ENCODE measurements at regions not wholly inside any gene's neighbourhood (a gene's known extent, or its start where the extent isn't known, plus 50 kb on each side); places are given as distances from the start of the nearest gene placed in this dataset.

DNA sequence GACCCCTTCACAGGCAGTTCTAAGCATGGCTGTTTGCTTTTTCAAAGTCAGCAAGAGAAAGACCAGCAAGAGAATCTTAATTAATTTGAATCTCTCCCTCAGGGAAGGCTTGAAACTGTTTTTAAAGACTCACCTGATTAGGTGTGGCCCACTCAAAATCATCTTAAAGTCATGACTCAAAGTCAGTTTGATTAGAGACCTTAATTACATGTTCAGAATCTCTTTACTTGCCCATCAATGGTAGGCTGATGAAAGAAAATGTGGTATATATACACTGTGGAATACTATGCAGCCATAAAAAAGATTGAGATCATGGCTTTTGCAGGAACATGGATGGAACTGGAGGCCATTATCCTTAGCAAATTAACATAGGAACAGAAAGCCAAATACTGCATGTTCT lies 247.5 kb upstream of the PRKX start:
- TF ChIP-seq, protein P1, sequence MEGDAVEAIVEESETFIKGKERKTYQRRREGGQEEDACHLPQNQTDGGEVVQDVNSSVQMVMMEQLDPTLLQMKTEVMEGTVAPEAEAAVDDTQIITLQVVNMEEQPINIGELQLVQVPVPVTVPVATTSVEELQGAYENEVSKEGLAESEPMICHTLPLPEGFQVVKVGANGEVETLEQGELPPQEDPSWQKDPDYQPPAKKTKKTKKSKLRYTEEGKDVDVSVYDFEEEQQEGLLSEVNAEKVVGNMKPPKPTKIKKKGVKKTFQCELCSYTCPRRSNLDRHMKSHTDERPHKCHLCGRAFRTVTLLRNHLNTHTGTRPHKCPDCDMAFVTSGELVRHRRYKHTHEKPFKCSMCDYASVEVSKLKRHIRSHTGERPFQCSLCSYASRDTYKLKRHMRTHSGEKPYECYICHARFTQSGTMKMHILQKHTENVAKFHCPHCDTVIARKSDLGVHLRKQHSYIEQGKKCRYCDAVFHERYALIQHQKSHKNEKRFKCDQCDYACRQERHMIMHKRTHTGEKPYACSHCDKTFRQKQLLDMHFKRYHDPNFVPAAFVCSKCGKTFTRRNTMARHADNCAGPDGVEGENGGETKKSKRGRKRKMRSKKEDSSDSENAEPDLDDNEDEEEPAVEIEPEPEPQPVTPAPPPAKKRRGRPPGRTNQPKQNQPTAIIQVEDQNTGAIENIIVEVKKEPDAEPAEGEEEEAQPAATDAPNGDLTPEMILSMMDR (conservative IDR thresholded peaks at IDR 0.05; ENCODE audit: low read depth in 2 of 2), result no peak
- TF ChIP-seq, protein P2, sequence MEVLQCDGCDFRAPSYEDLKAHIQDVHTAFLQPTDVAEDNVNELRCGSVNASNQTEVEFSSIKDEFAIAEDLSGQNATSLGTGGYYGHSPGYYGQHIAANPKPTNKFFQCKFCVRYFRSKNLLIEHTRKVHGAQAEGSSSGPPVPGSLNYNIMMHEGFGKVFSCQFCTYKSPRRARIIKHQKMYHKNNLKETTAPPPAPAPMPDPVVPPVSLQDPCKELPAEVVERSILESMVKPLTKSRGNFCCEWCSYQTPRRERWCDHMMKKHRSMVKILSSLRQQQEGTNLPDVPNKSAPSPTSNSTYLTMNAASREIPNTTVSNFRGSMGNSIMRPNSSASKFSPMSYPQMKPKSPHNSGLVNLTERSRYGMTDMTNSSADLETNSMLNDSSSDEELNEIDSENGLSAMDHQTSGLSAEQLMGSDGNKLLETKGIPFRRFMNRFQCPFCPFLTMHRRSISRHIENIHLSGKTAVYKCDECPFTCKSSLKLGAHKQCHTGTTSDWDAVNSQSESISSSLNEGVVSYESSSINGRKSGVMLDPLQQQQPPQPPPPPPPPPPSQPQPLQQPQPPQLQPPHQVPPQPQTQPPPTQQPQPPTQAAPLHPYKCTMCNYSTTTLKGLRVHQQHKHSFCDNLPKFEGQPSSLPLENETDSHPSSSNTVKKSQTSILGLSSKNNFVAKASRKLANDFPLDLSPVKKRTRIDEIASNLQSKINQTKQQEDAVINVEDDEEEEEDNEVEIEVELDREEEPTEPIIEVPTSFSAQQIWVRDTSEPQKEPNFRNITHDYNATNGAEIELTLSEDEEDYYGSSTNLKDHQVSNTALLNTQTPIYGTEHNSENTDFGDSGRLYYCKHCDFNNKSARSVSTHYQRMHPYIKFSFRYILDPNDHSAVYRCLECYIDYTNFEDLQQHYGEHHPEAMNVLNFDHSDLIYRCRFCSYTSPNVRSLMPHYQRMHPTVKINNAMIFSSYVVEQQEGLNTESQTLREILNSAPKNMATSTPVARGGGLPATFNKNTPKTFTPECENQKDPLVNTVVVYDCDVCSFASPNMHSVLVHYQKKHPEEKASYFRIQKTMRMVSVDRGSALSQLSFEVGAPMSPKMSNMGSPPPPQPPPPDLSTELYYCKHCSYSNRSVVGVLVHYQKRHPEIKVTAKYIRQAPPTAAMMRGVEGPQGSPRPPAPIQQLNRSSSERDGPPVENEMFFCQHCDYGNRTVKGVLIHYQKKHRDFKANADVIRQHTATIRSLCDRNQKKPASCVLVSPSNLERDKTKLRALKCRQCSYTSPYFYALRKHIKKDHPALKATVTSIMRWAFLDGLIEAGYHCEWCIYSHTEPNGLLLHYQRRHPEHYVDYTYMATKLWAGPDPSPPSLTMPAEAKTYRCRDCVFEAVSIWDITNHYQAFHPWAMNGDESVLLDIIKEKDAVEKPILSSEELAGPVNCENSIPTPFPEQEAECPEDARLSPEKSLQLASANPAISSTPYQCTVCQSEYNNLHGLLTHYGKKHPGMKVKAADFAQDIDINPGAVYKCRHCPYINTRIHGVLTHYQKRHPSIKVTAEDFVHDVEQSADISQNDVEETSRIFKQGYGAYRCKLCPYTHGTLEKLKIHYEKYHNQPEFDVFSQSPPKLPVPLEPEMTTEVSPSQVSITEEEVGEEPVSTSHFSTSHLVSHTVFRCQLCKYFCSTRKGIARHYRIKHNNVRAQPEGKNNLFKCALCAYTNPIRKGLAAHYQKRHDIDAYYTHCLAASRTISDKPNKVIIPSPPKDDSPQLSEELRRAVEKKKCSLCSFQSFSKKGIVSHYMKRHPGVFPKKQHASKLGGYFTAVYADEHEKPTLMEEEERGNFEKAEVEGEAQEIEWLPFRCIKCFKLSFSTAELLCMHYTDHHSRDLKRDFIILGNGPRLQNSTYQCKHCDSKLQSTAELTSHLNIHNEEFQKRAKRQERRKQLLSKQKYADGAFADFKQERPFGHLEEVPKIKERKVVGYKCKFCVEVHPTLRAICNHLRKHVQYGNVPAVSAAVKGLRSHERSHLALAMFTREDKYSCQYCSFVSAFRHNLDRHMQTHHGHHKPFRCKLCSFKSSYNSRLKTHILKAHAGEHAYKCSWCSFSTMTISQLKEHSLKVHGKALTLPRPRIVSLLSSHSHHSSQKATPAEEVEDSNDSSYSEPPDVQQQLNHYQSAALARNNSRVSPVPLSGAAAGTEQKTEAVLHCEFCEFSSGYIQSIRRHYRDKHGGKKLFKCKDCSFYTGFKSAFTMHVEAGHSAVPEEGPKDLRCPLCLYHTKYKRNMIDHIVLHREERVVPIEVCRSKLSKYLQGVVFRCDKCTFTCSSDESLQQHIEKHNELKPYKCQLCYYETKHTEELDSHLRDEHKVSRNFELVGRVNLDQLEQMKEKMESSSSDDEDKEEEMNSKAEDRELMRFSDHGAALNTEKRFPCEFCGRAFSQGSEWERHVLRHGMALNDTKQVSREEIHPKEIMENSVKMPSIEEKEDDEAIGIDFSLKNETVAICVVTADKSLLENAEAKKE (CRISPR knock-in tag; IDR thresholded peaks at IDR 0.05), result no peak
- TF ChIP-seq, protein P3, sequence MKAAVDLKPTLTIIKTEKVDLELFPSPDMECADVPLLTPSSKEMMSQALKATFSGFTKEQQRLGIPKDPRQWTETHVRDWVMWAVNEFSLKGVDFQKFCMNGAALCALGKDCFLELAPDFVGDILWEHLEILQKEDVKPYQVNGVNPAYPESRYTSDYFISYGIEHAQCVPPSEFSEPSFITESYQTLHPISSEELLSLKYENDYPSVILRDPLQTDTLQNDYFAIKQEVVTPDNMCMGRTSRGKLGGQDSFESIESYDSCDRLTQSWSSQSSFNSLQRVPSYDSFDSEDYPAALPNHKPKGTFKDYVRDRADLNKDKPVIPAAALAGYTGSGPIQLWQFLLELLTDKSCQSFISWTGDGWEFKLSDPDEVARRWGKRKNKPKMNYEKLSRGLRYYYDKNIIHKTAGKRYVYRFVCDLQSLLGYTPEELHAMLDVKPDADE (IDR thresholded peaks at IDR 0.05), result no peak
- TF ChIP-seq EZH2phosphoT487 (IDR thresholded peaks at IDR 0.05; ENCODE audit: unreplicated experiment) (no peak), EZH2 (IDR thresholded peaks at IDR 0.05; ENCODE audit: low read depth, unreplicated experiment) (no peak), POLR2AphosphoS5 (IDR thresholded peaks at IDR 0.05; ENCODE audit: low read depth) (no peak), ZNF114 (CRISPR knock-in tag; IDR thresholded peaks at IDR 0.05) (no peak), JUNB (IDR thresholded peaks at IDR 0.05; ENCODE audit: unreplicated experiment) (no peak), NANOG (IDR thresholded peaks at IDR 0.05; ENCODE audit: borderline replicate concordance) (no peak), ZNF331 (CRISPR knock-in tag; IDR thresholded peaks at IDR 0.05; ENCODE audit: low read depth) (no peak), CREB1 (CRISPR knock-in tag; IDR thresholded peaks at IDR 0.05; ENCODE audit: low read depth) (no peak), STAT1 (IDR thresholded peaks at IDR 0.05; ENCODE audit: unreplicated experiment) (no peak)
- TF ChIP-seq, protein P4, sequence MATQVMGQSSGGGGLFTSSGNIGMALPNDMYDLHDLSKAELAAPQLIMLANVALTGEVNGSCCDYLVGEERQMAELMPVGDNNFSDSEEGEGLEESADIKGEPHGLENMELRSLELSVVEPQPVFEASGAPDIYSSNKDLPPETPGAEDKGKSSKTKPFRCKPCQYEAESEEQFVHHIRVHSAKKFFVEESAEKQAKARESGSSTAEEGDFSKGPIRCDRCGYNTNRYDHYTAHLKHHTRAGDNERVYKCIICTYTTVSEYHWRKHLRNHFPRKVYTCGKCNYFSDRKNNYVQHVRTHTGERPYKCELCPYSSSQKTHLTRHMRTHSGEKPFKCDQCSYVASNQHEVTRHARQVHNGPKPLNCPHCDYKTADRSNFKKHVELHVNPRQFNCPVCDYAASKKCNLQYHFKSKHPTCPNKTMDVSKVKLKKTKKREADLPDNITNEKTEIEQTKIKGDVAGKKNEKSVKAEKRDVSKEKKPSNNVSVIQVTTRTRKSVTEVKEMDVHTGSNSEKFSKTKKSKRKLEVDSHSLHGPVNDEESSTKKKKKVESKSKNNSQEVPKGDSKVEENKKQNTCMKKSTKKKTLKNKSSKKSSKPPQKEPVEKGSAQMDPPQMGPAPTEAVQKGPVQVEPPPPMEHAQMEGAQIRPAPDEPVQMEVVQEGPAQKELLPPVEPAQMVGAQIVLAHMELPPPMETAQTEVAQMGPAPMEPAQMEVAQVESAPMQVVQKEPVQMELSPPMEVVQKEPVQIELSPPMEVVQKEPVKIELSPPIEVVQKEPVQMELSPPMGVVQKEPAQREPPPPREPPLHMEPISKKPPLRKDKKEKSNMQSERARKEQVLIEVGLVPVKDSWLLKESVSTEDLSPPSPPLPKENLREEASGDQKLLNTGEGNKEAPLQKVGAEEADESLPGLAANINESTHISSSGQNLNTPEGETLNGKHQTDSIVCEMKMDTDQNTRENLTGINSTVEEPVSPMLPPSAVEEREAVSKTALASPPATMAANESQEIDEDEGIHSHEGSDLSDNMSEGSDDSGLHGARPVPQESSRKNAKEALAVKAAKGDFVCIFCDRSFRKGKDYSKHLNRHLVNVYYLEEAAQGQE (IDR thresholded peaks at IDR 0.05; ENCODE audit: unreplicated experiment), result no peak
- Histone ChIP-seq H3K4me3 (no peak overlapping the region), H3K27me3 (ENCODE audit: insufficient read depth) (no peaks in the 10 kb centered on the region), H3K79me2 (replicated peaks; ENCODE audit: insufficient read depth) (no peaks in the 10 kb centered on the region), H3K27ac (ENCODE audit: low read depth) (no peak overlapping the region), H3K4me1 (ENCODE audit: insufficient read depth) (no peaks in the 10 kb centered on the region; the same call in none of the 2 replicates), H4K20me1 (replicated peaks; ENCODE audit: insufficient read depth) (no peaks in the 10 kb centered on the region), H3F3A (replicated peaks; ENCODE audit: low read depth) (no peaks in the 10 kb centered on the region), H3K36me3 (ENCODE audit: insufficient read depth) (no peaks in the 10 kb centered on the region), H3K4me2 (no peak overlapping the region), H2AFZ (no peak overlapping the region), H3K9me2 (ENCODE audit: insufficient read depth) (no peaks in the 10 kb centered on the region)
- Mint-ChIP-seq H3K4me1 (peaks cover 17% of the 10 kb centered on the region), H3K9me3 (peaks cover 14% of the 10 kb centered on the region), H3K36me3 (ENCODE audit: low read depth) (peaks cover 5% of the 10 kb centered on the region; the same call in 2 of the 3 replicates), H3K27me3 (ENCODE audit: insufficient read depth, low read depth, poor library complexity) (peaks cover 7% of the 10 kb centered on the region), H3K27ac (no peak overlapping the region), H3K4me3 (no peak overlapping the region)
- ATAC-seq (no peak), DNase-seq (ENCODE audit: low spot score) (no peak)
